Esophagus muscularis mucosa (tissue), 4 donors: ENCODE measurements at regions not wholly inside any gene's neighbourhood (a gene's known extent, or its start where the extent isn't known, plus 50 kb on each side); places are given as distances from the start of the nearest gene placed in this dataset.
"Not testable (repeated sequence)": the region's sequence is repeated elsewhere in the genome, so short reads cannot be mapped to it uniquely, and the experiment has no call there.

ENCODE experiments used
- EP300 ChIP-seq: sonication (generic); formaldehyde crosslinking; IDR thresholded peaks from one replicate; pipeline ENCODE4 v1.6.1; 2017; ENCODE audit warnings: antibody characterized with exemption
- POLR2A ChIP-seq: fragments of 450-650 bp; IDR thresholded peaks from one replicate; pipeline ENCODE4 v1.6.1; 2017; ENCODE audit warnings: antibody characterized with exemption, moderate library complexity, mild to moderate bottlenecking, low read depth
- POLR2AphosphoS5 ChIP-seq, 2 donors: sonication (generic); formaldehyde crosslinking; IDR thresholded peaks; one replicate each; pipeline ENCODE4 v1.6.1; 2017; ENCODE audit warnings: antibody characterized with exemption in 2 of 2
- TF ChIP-seq, protein P1 (sequence below), 3 experiments: fragments of 200-600 bp in 2 of 3; fragments of 450-650 bp in 1 of 3; sonication (generic) in 2 of 3; IDR thresholded peaks; one replicate each; pipeline ENCODE4 v1.5.1; 2017 to 2019; ENCODE audit warnings: antibody characterized with exemption in 3 of 3, mild to moderate bottlenecking in 2 of 3, moderate library complexity in 1 of 3

DNA sequence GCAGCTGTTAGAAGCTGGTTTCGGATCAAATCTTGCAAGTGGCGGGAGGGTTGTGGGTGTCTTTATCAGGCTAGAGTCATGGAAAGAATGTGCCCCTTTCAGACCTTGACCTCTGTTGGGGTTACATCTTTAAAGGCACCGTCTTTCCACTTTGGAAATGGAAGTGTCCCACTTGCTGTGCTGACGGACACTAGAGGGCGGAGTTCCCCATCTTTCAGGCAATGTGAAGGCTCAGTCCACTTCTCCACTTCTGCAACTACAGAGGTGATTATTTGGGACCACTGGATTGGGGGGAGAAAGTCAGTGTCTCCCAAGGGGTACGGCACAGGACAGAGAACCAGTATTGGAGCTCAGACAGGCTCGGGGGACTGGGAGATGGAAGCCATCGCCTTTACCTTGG lies 3990.7 kb upstream of the TPTE start:
- TF ChIP-seq, protein P1, sequence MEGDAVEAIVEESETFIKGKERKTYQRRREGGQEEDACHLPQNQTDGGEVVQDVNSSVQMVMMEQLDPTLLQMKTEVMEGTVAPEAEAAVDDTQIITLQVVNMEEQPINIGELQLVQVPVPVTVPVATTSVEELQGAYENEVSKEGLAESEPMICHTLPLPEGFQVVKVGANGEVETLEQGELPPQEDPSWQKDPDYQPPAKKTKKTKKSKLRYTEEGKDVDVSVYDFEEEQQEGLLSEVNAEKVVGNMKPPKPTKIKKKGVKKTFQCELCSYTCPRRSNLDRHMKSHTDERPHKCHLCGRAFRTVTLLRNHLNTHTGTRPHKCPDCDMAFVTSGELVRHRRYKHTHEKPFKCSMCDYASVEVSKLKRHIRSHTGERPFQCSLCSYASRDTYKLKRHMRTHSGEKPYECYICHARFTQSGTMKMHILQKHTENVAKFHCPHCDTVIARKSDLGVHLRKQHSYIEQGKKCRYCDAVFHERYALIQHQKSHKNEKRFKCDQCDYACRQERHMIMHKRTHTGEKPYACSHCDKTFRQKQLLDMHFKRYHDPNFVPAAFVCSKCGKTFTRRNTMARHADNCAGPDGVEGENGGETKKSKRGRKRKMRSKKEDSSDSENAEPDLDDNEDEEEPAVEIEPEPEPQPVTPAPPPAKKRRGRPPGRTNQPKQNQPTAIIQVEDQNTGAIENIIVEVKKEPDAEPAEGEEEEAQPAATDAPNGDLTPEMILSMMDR (IDR thresholded peaks at IDR 0.05) = not testable (repeated sequence)
- TF ChIP-seq POLR2AphosphoS5 (IDR thresholded peaks at IDR 0.05); POLR2A; EP300: not testable (repeated sequence)
